ENCODE measurements at regions not wholly inside any gene's neighbourhood (a gene's known extent, or its start where the extent isn't known, plus 50 kb on each side); places are given as distances from the start of the nearest gene placed in this dataset.

DNA sequence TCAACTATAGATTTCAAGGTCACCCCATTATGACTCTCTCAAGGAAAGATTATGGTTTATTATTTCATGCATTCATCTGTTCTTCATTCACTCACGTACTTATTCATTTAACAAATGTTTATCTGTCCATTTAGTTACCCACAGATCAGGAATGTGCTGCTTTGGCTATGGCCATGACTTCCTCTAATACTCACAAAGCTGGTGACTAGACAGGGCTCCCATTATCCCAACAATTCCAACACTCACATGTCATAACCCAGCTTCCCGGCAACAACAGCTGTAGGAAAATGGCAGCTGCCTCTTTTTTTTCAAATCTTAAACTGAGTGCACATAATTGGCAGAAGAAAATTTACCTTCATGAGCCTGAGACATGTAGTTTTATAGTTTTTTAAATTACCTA is 190.8 kb upstream of the CCDC196 start:
- H3K27me3 ChIP-seq: no peaks in the 10 kb centered on the region
- TF ChIP-seq POLR2A (IDR thresholded peaks at IDR 0.05): no peak
- no peak for TF ChIP-seq CTCF (IDR thresholded peaks at IDR 0.05)
- no peaks in the 10 kb centered on the region for H3K9me3 ChIP-seq
- H3K4me1 ChIP-seq: no peaks in the 10 kb centered on the region
- no peak for DNase-seq
- H3K36me3 ChIP-seq: no peaks in the 10 kb centered on the region
- no peak overlapping the region for H3K27ac ChIP-seq
- H3K4me3 ChIP-seq: no peak overlapping the region

- no peaks in the 10 kb centered on the region for H3K4me1 ChIP-seq
- H3K4me3 ChIP-seq: no peak overlapping the region
- no peaks in the 10 kb centered on the region for H3K9me3 ChIP-seq
- no peaks in the 10 kb centered on the region for H3K36me3 ChIP-seq
- H3K27ac ChIP-seq: no peak overlapping the region
- TF ChIP-seq CTCF (IDR thresholded peaks at IDR 0.05): no peak
- no peak for TF ChIP-seq POLR2A (IDR thresholded peaks at IDR 0.05)
- DNase-seq: no peak
- no peaks in the 10 kb centered on the region for H3K27me3 ChIP-seq
Measured at GRCh38 chr14:66300886-66301285, 185.3 kb upstream of the CCDC196 start.

- Histone ChIP-seq H3K9me3 (peaks cover 0 to 6% (median 0%) of the 10 kb centered on the region in 4 donors), H3K36me3 (no peaks in the 10 kb centered on the region), H3K4me3 (no peak overlapping the region), H3K27ac (no peak overlapping the region), H3K27me3 (no peaks in the 10 kb centered on the region), H3K4me1 (no peaks in the 10 kb centered on the region)
- no peak for DNase-seq
- TF ChIP-seq CTCF (IDR thresholded peaks at IDR 0.05): no peak
- TF ChIP-seq POLR2A (IDR thresholded peaks at IDR 0.05): no peak
Measured at GRCh38 chr14:66306101-66306500, 180.1 kb upstream of the CCDC196 start.

DNA sequence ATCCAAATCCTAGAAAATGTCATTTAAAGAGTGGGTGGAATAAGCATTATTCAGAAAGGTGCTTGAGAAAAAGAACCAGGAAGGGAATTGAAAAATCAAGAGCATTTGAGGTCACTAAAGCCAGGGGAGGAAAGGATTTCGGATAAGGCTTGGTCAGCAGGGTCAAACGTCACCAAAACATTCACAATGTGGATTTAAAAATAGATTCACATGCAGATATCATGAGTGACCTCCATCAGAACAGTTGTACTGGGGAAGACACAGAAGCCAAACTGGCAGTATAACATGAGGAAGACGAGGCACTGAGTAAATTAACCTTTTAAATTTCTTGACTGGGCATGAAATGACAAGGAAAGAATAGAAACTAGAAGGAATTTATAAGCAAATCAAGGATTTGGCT is 175.1 kb upstream of the CCDC196 start:
- Histone ChIP-seq H3K36me3 (no peaks in the 10 kb centered on the region), H3K4me3 (no peak overlapping the region), H3K4me1 (no peaks in the 10 kb centered on the region), H3K9me3 (peaks cover 0 to 6% (median 0%) of the 10 kb centered on the region in 4 donors), H3K27me3 (no peaks in the 10 kb centered on the region), H3K27ac (no peak overlapping the region)
- DNase-seq: no peak
- TF ChIP-seq POLR2A (IDR thresholded peaks at IDR 0.05): no peak
- TF ChIP-seq CTCF (IDR thresholded peaks at IDR 0.05): no peak

GRCh38 chr14:66311990-66312389 is 174.2 kb upstream of the CCDC196 start:
- H3K4me1 ChIP-seq: no peaks in the 10 kb centered on the region
- TF ChIP-seq CTCF (IDR thresholded peaks at IDR 0.05) (no peak), POLR2A (IDR thresholded peaks at IDR 0.05) (no peak)
- H3K27me3 ChIP-seq: no peaks in the 10 kb centered on the region
- no peak overlapping the region for H3K4me3 ChIP-seq
- no peak overlapping the region for H3K27ac ChIP-seq
- no peaks in the 10 kb centered on the region for H3K36me3 ChIP-seq
- H3K9me3 ChIP-seq: peaks cover 0 to 6% (median 0%) of the 10 kb centered on the region in 4 donors
- no peak for DNase-seq

GRCh38 chr14:66312451-66312850 is 173.7 kb upstream of the CCDC196 start:
- DNase-seq: no peak
- H3K36me3 ChIP-seq: no peaks in the 10 kb centered on the region
- H3K27ac ChIP-seq: no peak overlapping the region
- H3K4me3 ChIP-seq: no peak overlapping the region
- H3K9me3 ChIP-seq: peaks cover 0 to 6% (median 0%) of the 10 kb centered on the region in 4 donors
- no peak for TF ChIP-seq POLR2A (IDR thresholded peaks at IDR 0.05)
- TF ChIP-seq CTCF (IDR thresholded peaks at IDR 0.05): no peak
- no peaks in the 10 kb centered on the region for H3K4me1 ChIP-seq
- H3K27me3 ChIP-seq: no peaks in the 10 kb centered on the region

All from Peyer's patch (tissue), 4 donors.